ENCODE measurements at regions not wholly inside any gene's neighbourhood (a gene's known extent, or its start where the extent isn't known, plus 50 kb on each side); places are given as distances from the start of the nearest gene placed in this dataset.
"Not testable (repeated sequence)": the region's sequence is repeated elsewhere in the genome, so short reads cannot be mapped to it uniquely, and the experiment has no call there.

GRCh38 chr3:20370273-20371063 is 184.5 kb upstream of the SGO1 start:
- DNase-seq: not testable (repeated sequence)

GRCh38 chr3:20361000-20361399 is 175.0 kb upstream of the SGO1 start:
- no peak for DNase-seq

GRCh38 chr3:20353286-20353685 is 167.3 kb upstream of the SGO1 start:
- no peak for DNase-seq

GRCh38 chr3:20352546-20353179 is 166.7 kb upstream of the SGO1 start:
- peak; percentile 60 to 65 for DNase-seq

GRCh38 chr3:20350449-20350848 is 164.4 kb upstream of the SGO1 start:
- no peak for DNase-seq

- DNase-seq: no peak
Observed at GRCh38 chr3:20346916-20347315, 160.9 kb upstream of the SGO1 start.

- DNase-seq: no peak
Observed at GRCh38 chr3:20346369-20346768, 160.4 kb upstream of the SGO1 start.

- no peak for DNase-seq
Observed at GRCh38 chr3:20344400-20344959, 158.5 kb upstream of the SGO1 start.

GRCh38 chr3:20343790-20344189 is 157.8 kb upstream of the SGO1 start:
- DNase-seq: no peak

GRCh38 chr3:20340324-20340928 is 154.4 kb upstream of the SGO1 start:
- peak; percentile 82 to 87 for DNase-seq

GRCh38 chr3:20336572-20336971 is 150.6 kb upstream of the SGO1 start:
- no peak for DNase-seq

- DNase-seq: no peak
Observed at GRCh38 chr3:20334842-20335241, 148.8 kb upstream of the SGO1 start.

- DNase-seq: no peak
Observed at GRCh38 chr3:20327889-20328288, 141.9 kb upstream of the SGO1 start.

GRCh38 chr3:20326541-20326940 is 140.5 kb upstream of the SGO1 start:
- DNase-seq: no peak

- DNase-seq: no peak
Observed at GRCh38 chr3:20325563-20325962, 139.6 kb upstream of the SGO1 start.

GRCh38 chr3:20324664-20325478 is 138.9 kb upstream of the SGO1 start:
- no peak for DNase-seq

GRCh38 chr3:20323307-20323927 is 137.4 kb upstream of the SGO1 start:
- no peak for DNase-seq

GRCh38 chr3:20322085-20322484 is 136.1 kb upstream of the SGO1 start:
- DNase-seq: peak in 1 of 2 experiments; percentile 28

GRCh38 chr3:20321391-20322047 is 135.5 kb upstream of the SGO1 start:
- no peak for DNase-seq

GRCh38 chr3:20320489-20320888 is 134.5 kb upstream of the SGO1 start:
- DNase-seq: no peak

GRCh38 chr3:20319551-20319950 is 133.5 kb upstream of the SGO1 start:
- no peak for DNase-seq

- DNase-seq: no peak
Observed at GRCh38 chr3:20317616-20318015, 131.6 kb upstream of the SGO1 start.
